ENCODE measurements at regions not wholly inside any gene's neighbourhood (a gene's known extent, or its start where the extent isn't known, plus 50 kb on each side); places are given as distances from the start of the nearest gene placed in this dataset.

DNA sequence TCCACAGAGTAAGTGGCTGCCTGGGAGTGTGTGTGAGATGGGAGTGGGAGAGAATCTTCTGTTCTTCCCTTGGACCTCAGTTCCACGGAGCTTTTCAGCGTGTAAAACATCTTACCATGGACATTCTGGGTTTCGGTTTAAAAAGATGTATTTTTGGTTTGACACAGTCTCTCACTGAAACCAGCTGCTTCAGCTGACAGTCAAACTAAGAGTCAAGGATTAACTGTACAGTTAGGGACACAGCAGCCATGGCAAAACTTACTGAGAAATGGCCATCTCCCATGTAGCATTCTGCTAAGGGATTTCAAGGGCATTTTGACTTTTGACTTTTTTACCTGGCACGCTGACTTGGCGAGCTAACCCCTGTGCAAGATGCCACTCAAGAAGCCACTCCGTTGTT is 93.8 kb upstream of the IL12B start:
- DNase-seq, result no peak

DNA sequence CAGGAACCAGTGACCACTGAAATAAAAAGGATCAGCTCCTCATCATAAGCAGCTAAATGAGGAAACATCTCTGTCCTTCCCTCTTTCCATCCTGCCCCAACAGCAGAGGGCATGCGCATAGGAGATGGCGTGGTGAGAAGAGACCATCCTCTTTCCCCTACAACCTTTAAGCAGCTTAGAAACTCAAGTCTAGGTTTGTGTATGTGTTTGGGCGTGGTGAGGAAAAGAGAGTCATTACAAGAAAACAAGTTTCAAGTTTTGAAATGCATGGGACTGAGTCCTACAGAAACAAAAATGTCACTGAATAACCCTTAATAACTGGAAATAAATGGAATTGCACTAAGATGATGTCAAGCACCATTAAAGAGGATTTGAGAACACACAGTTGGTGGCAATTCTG is 96.4 kb upstream of the IL12B start:
- no peak for DNase-seq

DNA sequence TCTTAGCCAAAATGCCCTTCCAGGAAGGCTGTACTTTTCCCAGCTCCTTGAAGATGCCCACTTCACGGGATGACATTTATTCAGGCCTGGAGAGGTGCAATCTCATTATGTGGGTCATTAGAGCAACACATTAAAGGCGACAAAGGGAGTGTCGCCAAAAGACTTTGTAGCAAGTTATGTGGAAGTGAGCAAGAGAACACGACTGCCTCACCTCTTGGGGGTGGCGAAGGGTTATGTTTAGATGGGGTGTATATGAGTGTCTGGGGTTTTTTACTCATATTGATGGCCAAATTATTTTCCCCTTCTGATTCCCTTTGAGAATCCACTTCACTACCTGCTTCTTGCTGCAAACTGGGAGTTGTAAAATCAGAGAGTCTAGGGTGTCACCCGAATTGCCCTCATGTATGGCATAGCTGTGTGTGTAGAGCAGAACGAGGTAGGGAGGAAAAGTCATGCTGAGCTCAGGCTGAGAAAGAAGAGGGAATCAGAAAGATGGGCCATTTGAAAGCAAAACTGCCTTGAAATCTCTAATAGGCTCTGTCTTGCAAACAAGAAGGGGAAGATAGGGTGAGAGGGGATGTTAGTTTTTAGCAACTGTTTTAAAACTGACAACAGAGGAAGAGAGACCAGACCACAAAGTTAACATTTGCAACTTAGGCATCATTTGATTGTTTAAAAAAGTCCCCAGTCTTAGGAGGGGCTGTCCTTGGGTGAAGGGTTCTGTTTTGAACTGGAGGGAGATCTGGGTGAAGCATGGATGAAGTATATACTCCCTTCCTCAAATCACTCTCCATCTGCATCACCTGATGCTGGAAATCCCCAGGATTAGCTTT is 97.1 kb upstream of the IL12B start:
- no peak for DNase-seq

DNA sequence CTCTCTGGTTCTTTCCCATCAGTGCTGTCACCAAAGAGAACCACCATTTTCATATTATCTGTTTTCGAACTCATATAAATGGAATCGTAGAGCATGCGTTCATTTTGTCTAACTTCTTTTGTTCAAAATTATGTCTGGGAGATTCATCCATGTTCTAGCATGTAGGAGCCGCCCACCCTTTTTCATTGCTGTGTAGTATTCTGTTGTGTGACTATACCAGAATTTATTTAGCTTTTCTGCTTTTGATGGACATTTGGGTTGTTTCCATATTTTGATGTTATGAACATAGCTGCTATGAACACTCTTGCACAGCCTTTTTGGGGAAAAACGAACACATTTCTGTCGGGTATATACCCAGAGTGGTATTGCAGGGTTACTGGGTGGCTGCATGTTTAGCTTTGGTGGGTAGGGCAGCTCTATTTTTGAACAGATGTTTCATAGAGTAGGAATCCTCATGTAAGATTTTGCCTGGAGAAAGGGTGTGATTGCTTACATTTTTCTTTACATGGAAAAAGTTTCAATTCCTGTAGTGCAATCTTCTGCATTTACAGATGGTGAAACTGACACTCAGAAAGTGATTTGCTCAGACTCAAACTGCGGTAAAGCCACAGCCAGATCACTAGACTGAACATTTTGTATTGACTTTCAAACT is 100.2 kb upstream of the IL12B start:
- no peak for DNase-seq

DNA sequence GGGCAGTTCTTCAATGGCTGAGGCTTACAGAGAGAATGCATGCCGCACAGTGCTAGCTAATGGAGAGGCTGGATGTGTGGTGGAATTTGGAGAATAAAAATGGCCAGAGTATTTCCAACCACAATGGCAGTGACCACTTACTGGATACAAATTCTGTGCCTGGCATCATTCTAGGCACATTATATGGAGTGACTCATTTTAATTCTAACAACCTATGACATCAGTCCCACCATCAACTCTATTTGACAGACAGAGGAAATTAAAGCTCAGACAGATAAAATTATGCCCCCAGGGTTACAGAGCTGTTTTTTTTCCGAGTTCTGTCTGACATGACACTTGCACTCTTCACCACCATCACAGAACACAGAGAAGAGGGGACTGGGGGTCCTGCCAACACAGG is 105.6 kb upstream of the IL12B start:
- DNase-seq, result no peak

DNA sequence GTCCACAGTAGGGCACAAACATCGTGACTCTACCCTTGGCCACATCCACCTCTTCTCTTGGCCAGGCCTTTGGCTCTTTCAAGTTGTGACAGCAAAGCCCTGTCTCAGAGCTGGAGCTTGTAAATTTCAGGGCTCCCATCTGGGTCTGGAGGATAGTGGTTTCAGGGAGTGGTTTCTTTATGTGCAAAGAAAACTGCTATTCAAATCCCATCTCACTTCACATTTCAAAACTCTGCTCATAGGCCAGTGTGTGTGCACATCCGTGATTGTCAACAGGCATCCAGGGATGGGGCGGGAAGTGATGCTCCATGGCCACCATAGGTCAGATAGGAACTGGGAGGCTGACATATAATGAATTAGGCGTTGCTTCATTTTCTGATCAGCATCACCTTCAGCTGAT is 107.8 kb upstream of the IL12B start:
- DNase-seq, result no peak

DNA sequence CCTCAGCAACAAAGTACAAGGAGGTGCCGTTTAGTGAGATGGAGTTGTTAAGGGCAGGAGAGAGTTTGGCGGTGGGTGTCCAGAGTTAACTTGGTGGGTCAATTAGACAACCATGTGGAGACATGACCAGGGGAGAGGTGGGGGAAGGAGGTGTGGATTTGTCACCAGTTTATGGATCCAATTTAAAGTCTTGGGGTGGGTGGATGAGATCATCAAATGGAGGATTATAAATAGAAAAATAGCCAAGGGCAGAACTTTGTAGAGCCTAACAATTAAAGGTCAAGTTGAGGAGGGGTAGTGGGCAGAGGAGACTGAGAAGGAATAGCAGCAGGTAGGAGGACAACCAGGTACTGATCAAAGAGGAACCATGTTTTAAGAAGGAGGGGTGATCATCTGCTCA is 108.7 kb upstream of the IL12B start:
- DNase-seq, result no peak

DNA sequence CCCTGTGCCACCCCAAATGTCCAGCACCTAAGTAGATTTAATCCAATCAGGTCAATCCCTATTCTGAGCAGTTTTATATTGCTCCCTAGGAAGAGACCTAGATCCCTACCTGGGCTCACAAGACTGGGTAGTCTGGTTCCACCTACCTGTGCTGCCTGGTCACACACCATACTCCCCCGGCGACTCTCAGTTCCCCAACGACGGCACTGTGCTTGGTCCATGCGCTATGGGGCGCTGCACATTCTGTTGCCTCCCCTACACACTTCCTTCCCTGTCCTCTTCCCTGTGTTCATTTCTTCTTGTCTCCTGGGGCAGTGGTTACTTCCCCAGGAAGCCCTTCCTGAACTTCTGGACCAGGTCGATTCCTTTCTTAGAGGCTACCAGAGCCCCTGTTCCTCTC is 109.9 kb upstream of the IL12B start:
- no peak for DNase-seq

DNA sequence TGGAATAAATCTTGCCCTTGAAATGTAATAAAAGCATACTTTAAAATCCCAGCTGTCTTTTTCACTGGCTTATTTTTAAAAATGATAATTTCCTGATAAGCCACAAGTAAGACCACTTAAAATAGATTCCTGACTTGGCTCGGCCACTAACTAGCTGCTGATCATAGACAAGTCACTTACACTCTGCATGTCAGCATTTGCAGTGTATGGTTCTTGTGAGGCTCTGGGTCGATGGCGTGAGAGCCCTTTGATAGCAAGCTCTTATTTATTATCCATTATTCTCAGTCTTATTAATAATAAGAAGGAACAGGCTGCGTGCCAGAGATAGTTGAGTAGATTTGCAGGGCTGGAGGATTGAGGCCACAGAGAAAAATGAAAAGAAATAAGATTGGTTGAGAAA is 110.7 kb upstream of the IL12B start:
- DNase-seq, result no peak

DNA sequence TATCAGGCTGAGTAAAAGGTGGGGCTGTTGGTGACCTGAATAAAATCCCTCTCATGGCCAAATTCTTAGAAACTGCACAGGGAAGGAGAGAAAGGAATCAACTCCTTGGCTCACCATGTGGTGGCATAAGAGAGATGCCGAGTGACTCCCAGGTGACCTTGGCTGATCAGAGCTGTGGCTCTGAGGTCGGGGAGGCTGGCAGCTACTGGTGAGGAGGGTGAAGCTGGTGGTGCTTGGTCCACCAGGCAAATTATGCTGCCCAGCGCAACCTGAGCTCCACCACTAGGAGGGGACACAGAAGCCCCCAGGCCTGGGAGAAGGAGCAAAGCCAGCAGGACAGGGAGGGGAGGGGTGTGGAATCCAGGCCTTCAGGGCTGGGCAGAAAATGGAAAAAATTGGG is 111.2 kb upstream of the IL12B start:
- DNase-seq, result no peak

DNA sequence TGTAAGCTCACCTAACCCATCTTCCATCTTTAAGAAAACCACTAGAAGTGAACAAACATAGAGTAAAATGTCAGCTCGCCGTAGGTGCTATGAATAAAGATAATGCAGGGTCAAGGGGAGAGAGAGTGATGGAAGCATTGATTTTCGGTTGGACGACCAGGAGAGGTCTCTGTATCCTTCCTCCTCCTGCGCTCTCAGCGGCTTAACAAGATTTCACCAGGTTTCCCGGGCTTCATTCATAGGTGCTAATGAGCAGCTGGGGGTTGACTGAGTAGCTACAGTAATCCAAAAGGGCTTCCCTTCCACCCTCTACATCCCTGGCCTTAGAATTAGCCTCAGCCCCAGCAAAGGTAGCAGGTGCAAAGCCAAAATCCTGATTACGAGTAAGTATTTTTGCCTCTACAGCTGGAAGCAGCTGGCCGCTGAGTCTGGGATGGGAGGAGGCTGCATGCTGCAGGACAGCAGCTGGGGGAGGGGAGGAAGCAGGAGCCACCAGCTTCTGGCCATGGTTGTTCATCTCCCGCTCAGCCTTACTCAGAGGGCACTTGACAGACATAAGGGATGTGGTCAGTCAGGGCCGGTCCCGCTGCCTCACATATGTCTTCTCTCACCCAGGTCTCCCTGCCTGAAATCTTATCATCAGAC is 112.0 kb upstream of the IL12B start:
- no peak for DNase-seq

DNA sequence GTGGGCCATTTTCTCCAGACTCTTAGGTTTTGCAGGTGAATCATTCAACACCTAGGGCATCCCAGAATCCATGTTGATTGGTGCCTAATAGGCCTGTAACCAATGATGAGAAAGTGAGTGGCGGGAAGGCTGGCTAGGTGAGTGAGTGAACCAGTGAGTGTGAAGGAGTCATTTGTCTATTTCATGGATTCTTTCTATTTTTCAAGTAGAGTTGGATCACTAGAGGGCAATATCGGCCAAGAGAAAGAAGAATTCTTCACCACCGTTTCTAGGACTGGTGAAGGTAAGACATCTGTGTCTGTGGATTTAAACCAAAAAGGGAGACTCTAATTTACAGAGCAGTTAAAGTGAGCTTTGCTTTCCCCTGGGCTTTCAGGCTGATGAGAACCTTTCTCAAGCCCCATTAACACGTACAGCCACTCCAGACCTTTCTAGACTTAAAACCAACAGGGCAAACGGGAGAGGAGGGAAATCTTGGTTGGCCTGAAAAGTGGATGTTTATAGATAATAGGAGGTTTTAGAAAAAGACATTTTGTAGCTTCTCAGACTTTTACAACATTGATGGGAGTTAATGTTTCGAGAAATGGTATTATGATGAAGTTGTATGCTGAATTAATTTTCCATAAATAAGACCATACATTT is 114.3 kb upstream of the IL12B start:
- no peak for DNase-seq

DNA sequence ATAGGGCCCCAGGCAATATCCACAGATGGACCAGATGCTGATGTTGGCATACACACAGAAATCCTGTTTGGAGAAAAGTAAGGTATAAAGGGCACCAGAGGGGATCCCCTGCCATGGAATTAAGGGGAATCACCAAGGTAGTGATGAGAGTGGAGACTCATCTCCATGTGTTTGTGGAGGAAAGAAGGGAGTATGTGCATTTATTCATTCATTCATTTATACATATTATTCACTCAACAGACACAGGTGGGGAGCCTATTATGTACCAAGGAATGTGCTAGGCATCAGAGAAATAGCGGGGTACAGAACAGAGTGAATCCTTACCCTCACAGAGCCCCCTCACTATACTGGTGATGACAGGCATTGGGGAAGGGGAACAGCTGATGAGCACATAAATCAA is 116.8 kb upstream of the IL12B start:
- no peak for DNase-seq

DNA sequence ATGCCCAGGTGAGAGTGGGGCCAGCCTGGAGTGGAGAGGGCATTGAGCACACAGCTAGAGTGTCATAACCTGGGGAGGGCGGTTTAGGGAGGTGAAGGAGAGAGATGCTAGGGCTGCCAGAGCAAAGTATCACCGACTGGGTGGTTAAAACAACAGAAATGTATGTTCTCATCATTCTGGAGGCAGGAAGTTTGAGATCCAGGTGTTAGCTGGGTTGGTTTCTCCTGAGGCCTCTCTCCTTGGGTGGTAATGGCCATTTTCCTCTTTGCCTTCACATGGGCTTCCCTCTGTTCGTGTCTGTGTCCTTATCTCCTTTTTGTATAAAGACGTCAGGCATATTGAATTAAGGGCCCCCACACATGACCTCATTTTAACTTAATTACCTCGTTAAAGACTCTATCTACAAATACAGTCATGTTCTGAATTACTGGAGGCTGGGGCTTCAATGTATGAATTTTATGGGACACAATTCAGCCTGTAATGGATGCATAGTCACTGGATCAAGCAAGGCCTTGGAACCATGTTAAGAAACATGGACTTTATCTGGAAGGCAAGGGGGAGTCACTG is 118.6 kb upstream of the IL12B start:
- DNase-seq, result no peak

DNA sequence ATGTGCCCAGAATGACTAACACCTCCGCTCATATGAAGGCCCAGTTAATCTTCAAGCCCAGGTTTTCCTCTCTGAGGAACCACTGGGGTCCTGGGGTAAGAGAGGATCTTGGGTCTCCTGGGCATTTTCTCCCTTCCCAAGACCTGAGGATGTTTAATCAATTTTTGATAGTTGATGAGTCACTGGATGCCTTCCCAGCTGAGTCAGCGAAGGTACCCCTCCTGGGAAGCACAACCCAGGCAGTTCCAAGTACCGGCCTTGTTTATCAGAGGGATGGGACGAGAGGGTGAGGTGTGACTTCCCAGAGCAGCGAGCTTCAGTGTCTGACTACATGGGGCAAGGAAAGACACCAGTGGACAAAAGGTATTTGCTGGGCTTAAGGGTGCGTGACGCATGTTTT is 119.6 kb upstream of the IL12B start:
- DNase-seq, result no peak

DNA sequence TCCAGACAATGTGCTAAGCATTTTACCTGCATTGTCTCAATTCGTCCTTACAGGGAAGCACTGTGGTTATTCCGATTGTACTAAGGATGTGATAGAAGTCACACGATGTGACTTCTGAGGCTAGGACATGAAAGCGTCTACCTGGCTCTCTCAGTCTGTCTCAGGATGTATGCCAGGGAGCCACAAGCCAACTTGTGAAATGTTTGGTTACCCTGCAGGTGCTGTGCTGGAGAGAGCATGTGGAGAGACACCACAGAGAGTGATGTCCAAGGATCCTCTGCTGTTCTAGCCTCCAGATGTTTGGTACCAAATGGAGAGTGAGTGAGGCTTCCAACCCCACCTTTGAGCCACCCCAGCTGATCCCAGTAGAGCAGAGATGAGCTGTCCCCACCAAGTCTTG is 120.1 kb upstream of the IL12B start:
- no peak for DNase-seq

DNA sequence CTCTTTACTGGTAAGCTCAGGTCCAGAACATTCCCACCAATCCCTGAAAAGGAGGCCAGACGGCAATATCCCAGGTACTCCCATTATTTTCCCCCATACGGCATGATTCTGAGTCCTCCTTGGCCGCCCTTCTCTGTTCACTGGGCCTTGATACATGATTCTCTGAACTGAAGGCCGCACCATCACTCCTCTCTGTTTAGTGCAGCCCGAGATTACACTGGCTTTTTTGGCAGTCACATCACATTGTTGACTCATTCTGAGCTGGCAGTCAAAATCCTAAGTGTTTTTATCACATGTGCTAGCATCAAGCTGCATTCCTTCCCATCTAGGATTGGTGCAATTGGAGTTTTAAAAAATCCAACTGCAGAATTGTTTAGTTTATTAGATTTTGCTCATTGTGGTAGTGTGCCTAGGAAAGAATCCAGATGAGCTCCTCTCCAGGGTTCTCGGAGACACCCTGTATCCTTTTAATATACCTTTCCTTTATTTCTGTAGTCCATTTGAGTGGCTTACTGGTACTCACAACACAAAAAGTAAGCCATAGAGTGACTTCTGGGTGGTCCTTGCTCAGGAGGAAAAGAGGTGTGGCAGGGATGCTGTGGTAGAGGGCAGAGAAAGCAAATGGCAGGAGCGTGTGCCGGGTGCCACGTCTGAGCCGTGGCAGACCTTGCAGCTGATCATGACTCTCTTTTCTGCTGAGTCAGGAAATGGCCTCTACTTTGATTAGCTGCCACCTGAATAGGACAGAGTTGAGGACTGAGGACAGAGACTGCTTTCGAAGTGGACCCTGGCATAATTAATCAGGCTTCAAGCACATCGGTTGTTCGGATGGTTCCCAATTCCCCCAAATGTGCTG is 121.1 kb upstream of the IL12B start:
- DNase-seq, result no peak

DNA sequence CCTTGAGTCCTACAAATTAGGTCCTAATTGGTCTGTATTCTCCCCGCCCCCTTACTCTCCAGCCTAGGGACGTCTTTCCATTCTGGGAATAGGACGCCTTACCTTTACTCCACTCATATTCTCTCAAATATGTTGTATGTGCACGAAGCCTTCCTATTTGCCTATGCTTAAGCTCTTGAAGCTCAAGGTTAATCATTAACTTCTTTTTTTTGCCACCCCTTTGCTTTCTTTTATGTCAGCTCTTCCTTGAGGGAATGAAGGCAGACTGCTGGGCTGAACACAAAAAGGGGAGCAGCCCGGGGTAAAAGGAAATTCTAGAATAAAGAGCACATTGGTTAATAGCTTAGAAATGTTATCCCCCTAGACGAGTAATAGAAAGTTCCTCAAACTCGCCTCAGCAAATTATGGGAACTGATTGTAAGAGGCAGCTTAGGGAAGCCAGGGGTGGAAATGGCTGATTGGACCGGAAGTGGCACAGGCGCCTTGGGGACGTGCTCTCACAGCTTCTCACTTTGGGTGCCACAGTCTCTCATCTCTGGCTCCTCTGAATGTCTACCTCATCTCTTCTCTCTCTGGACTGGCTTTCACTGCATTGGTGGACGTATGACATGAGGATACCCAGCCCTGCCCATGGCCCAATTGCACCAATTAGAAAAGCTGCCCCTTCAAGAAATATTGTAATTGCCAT is 122.3 kb upstream of the IL12B start:
- DNase-seq, result no peak

DNA sequence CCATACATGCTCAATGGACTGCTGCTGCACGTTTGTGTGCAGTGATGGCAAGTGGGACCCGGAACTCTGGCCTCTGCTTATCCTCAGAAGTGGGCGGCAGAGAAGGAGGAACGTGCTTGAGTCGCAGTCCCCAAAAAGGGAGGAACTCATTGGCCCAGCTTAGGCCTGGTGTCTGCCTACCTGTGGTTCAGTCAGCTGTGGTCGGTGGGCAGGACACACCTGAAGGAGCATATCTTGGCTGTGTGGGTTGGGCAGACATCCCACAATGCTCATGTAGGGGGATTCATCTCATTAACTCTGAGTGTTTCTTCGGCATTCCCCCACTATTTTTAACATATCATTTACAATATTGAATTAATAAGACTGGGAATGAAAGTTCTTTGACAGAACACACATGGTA is 122.9 kb upstream of the IL12B start:
- no peak for DNase-seq

DNA sequence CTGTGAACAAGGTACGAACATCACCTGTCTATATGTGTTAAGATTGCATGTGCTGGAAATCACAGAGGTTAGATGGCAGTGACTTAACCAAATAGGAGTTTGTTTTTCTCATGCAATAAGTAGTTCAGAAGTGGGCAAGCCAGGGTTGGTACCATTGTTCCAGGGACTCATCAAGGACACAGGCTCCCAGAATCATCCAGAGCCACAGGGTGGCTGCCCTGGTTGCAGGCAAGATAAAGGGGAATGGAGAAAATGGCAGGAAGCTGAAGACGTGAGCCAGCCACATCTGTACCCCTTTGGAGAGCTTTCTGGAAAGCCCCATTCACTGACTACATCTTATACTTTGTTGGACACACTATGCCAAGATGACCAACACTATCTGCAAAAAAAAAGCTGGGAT is 126.0 kb upstream of the IL12B start:
- DNase-seq, result no peak

DNA sequence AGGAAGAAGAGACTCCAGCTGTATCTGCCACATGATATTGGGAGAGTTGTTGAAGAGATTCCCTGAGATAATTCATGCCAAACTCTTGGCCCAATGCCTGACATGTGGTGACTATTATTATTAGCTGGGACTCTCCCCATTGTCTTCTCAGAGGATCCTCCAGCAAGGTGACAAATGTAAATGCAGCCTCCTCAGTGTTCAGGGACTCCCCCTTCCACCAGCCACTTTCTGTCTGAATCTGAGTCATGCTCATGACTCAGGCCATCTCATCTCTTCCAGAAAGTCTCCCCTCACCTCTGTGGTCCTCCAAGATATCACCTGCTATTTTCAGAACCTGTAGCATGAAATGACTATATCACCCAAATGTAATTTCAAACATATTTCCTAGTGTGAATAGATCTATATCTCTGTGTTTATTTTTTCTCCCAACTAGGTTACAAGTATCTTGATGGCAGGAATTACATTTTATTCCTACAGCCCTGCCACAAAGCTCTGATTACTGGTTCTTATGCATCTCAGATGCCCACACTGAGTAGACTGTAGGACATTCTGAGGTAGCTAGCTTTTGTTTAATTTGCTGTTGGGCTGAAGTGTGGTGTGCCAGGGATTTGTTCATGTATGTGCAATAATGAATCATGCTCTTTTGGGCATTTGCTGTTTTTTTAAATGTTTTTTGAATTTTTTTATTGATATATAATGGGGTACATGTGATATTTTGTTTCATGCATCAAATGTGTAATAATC is 126.6 kb upstream of the IL12B start:
- no peak for DNase-seq

Data from NCI-H774 (cell line).